Fibroblast of lung (primary cell): ENCODE measurements at regions not wholly inside any gene's neighbourhood (a gene's known extent, or its start where the extent isn't known, plus 50 kb on each side); places are given as distances from the start of the nearest gene placed in this dataset.

Experiments
- DNase-seq, 2 donors: peaks; one replicate each; pipeline versions ENCODE4 v3.0.0 to v3.0.0-alpha.2; 2010; ENCODE audit warnings: low read depth in 2 of 2
- H2AFZ ChIP-seq: 2 replicates; pipeline ENCODE4 v1.5.1; 2012; ENCODE audit warnings: low read length, control low read depth, inconsistent platforms
- H3K27ac ChIP-seq: 2 replicates; pipeline ENCODE4 v1.5.1; 2011; ENCODE audit warnings: low read length, control low read depth; ENCODE audit not compliant: insufficient read depth
- H3K27me3 ChIP-seq: 2 replicates; pipeline ENCODE4 v1.5.1; 2011; ENCODE audit warnings: mild to moderate bottlenecking, low read length; ENCODE audit not compliant: control insufficient read depth, insufficient read depth
- H3K36me3 ChIP-seq: 2 replicates; pipeline ENCODE4 v1.5.1; 2011; ENCODE audit warnings: low read length; ENCODE audit not compliant: control insufficient read depth, insufficient read depth
- H3K4me1 ChIP-seq: 2 replicates; pipeline ENCODE4 v1.5.1; 2011; ENCODE audit warnings: low read length; ENCODE audit not compliant: control insufficient read depth, insufficient read depth; ENCODE audit errors: extremely low read depth
- H3K4me2 ChIP-seq: 2 replicates; pipeline ENCODE4 v1.5.1; 2011; ENCODE audit warnings: low read length, control low read depth; ENCODE audit not compliant: insufficient read depth; ENCODE audit errors: extremely low read depth
- H3K4me3 ChIP-seq, 4 experiments: fragments of 200-600 bp in 1 of 4; sonication (generic) in 1 of 4; replicated peaks in 1 of 4; 2 replicates each; pipeline ENCODE4 v1.5.1; 2011 to 2016; ENCODE audit warnings: low read length in 4 of 4, low read depth in 3 of 4, mild to moderate bottlenecking in 3 of 4, control low read depth in 2 of 4, inconsistent platforms in 1 of 4, mixed read lengths in 1 of 4; ENCODE audit not compliant: insufficient read depth in 1 of 4; ENCODE audit errors: control extremely low read depth in 1 of 4
- H3K79me2 ChIP-seq: 2 replicates; pipeline ENCODE4 v1.5.1; 2012; ENCODE audit warnings: mild to moderate bottlenecking, low read length, inconsistent platforms; ENCODE audit not compliant: control insufficient read depth, insufficient read depth
- H3K9ac ChIP-seq: 2 replicates; pipeline ENCODE4 v1.5.1; 2011; ENCODE audit warnings: mild to moderate bottlenecking, low read length, control low read depth; ENCODE audit not compliant: insufficient read depth
- H3K9me3 ChIP-seq: 2 replicates; pipeline ENCODE4 v1.5.1; 2012; ENCODE audit warnings: low read depth, low read length; ENCODE audit not compliant: control insufficient read depth, insufficient read depth
- H4K20me1 ChIP-seq: 2 replicates; pipeline ENCODE4 v1.5.1; 2011; ENCODE audit warnings: low read length; ENCODE audit not compliant: control insufficient read depth, insufficient read depth; ENCODE audit errors: extremely low read depth
- EZH2 ChIP-seq: IDR thresholded peaks from 2 replicates; pipeline ENCODE4 v1.5.1; 2012; ENCODE audit warnings: low read length, control low read depth, mild to moderate bottlenecking; ENCODE audit errors: missing control alignments
- TF ChIP-seq, protein P1 (sequence below), 2 donors: IDR thresholded peaks in 1 of 2; conservative IDR thresholded peaks in 1 of 2; 1 replicate in 1 of 2; 2 replicates in 1 of 2; pipeline ENCODE4 v1.5.1; 2011 to 2012; ENCODE audit warnings: low read length in 2 of 2, control low read depth in 1 of 2, inconsistent platforms in 1 of 2, low read depth in 1 of 2, mild to moderate bottlenecking in 1 of 2

DNA sequence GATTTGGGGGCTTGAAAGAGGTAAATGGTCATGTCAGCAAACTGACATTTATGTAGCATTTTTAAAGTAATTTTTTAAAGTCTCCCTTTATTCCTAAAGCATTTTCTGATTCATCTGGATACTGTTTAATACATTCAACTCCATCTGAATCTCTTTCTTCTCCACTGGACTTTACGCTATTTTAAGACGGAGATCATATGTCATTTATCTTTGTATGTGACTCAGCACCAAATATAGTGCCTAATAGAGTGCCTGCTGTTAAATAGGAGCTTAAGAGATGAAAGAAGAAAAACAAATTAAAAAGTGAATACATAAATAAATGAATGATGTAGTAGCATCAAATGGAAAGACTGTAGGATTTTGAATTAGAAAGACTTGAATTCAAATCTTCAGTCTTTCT is 548.8 kb upstream of the SMC2 start:
- Histone ChIP-seq H2AFZ (no peak overlapping the region), H3K9ac (no peak overlapping the region), H3K27me3 (no peaks in the 10 kb centered on the region), H3K4me1 (no peaks in the 10 kb centered on the region), H3K36me3 (no peaks in the 10 kb centered on the region), H3K27ac (no peak overlapping the region), H4K20me1 (no peaks in the 10 kb centered on the region), H3K4me3 (no peak overlapping the region), H3K4me2 (no peak overlapping the region), H3K79me2 (no peaks in the 10 kb centered on the region), H3K9me3 (no peaks in the 10 kb centered on the region)
- DNase-seq: no peak
- no peak for TF ChIP-seq EZH2
- TF ChIP-seq, protein P1, sequence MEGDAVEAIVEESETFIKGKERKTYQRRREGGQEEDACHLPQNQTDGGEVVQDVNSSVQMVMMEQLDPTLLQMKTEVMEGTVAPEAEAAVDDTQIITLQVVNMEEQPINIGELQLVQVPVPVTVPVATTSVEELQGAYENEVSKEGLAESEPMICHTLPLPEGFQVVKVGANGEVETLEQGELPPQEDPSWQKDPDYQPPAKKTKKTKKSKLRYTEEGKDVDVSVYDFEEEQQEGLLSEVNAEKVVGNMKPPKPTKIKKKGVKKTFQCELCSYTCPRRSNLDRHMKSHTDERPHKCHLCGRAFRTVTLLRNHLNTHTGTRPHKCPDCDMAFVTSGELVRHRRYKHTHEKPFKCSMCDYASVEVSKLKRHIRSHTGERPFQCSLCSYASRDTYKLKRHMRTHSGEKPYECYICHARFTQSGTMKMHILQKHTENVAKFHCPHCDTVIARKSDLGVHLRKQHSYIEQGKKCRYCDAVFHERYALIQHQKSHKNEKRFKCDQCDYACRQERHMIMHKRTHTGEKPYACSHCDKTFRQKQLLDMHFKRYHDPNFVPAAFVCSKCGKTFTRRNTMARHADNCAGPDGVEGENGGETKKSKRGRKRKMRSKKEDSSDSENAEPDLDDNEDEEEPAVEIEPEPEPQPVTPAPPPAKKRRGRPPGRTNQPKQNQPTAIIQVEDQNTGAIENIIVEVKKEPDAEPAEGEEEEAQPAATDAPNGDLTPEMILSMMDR (conservative IDR thresholded peaks at IDR 0.05 in 1 of 2, IDR thresholded peaks at IDR 0.05 in 1 of 2; ENCODE audit: low read depth in 1 of 2, low read length in 2 of 2): no peak

- TF ChIP-seq, protein P1 (conservative IDR thresholded peaks at IDR 0.05 in 1 of 2, IDR thresholded peaks at IDR 0.05 in 1 of 2; ENCODE audit: low read depth in 1 of 2, low read length in 2 of 2): no peak
- no peak for TF ChIP-seq EZH2
- no peak overlapping the region for H3K27ac ChIP-seq
- H3K27me3 ChIP-seq: no peaks in the 10 kb centered on the region
- H4K20me1 ChIP-seq: no peaks in the 10 kb centered on the region
- no peak overlapping the region for H3K4me2 ChIP-seq
- no peak overlapping the region for H3K4me3 ChIP-seq
- H3K36me3 ChIP-seq: no peaks in the 10 kb centered on the region
- no peak overlapping the region for H2AFZ ChIP-seq
- no peaks in the 10 kb centered on the region for H3K4me1 ChIP-seq
- no peaks in the 10 kb centered on the region for H3K9me3 ChIP-seq
- no peak overlapping the region for H3K9ac ChIP-seq
- H3K79me2 ChIP-seq: no peaks in the 10 kb centered on the region
- DNase-seq: no peak
These were observed 541.4 kb upstream of the SMC2 start for GRCh38 chr9:103552712-103553111.

DNA sequence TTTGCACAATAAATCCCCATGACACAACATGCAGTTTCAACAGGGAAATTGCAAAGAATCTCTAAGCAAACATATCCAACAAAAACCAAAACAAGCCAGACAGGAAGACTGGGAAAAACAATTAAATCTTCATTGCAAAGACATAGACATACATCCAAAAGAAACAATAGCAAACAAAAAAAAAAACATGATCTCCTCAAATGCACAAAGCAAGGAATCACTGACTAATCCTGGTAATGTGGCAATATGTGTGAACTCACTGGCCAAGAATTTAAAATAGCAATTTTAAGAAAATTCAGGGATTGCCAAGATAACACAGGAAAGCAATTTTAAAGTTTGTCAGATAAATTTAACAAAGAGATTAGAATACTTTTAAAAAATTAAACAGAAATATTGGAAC is 520.1 kb upstream of the SMC2 start:
- Histone ChIP-seq H3K27me3 (no peaks in the 10 kb centered on the region), H3K9me3 (no peaks in the 10 kb centered on the region), H3K27ac (no peak overlapping the region), H3K4me3 (no peak overlapping the region), H3K36me3 (no peaks in the 10 kb centered on the region), H3K4me2 (no peak overlapping the region), H3K79me2 (no peaks in the 10 kb centered on the region), H3K9ac (no peak overlapping the region), H2AFZ (no peak overlapping the region), H4K20me1 (no peaks in the 10 kb centered on the region), H3K4me1 (no peaks in the 10 kb centered on the region)
- no peak for TF ChIP-seq EZH2
- TF ChIP-seq, protein P1 (conservative IDR thresholded peaks at IDR 0.05 in 1 of 2, IDR thresholded peaks at IDR 0.05 in 1 of 2; ENCODE audit: low read depth in 1 of 2, low read length in 2 of 2): no peak
- DNase-seq: no peak
